GM23338 (cell line): ENCODE measurements at regions not wholly inside any gene's neighbourhood (a gene's known extent, or its start where the extent isn't known, plus 50 kb on each side); places are given as distances from the start of the nearest gene placed in this dataset.

Experiments
- ATAC-seq: fragments of 200-7000 bp; cut with Tn5 transposase; 3 replicates; pipeline ENCODE4 v1.9.1; 2020
- DNase-seq: peaks from one replicate; pipeline ENCODE4 v3.0.0-alpha.2; 2015; ENCODE audit warnings: low spot score
- H2AFZ ChIP-seq: fragments of 200-600 bp; sonication (generic); 2 replicates; pipeline ENCODE4 v1.8.0; 2016; ENCODE audit warnings: antibody characterized with exemption, mild to moderate bottlenecking, moderate library complexity
- H3F3A ChIP-seq: fragments of 200-600 bp; sonication (generic); replicated peaks from 2 replicates; pipeline ENCODE4 v1.8.0; 2017; ENCODE audit warnings: antibody characterized with exemption, mixed run types, low read depth
- H3K27ac ChIP-seq: fragments of 200-600 bp; sonication (generic); 2 replicates; pipeline ENCODE4 v1.6.1; 2016; ENCODE audit warnings: low read depth
- H3K27me3 ChIP-seq: fragments of 200-600 bp; sonication (generic); 2 replicates; pipeline ENCODE4 v1.8.0; 2016; ENCODE audit warnings: mild to moderate bottlenecking, mixed run types, moderate library complexity; ENCODE audit not compliant: insufficient read depth
- H3K36me3 ChIP-seq: fragments of 200-600 bp; sonication (generic); 2 replicates; pipeline ENCODE4 v1.8.0; 2016; ENCODE audit warnings: mild to moderate bottlenecking; ENCODE audit not compliant: insufficient read depth
- H3K4me1 ChIP-seq: fragments of 200-600 bp; sonication (generic); 2 replicates; pipeline ENCODE4 v1.8.0; 2016; ENCODE audit warnings: mild to moderate bottlenecking, moderate library complexity; ENCODE audit not compliant: insufficient read depth
- H3K4me2 ChIP-seq: fragments of 200-600 bp; sonication (generic); 2 replicates; pipeline ENCODE4 v1.7.1; 2017; ENCODE audit warnings: mixed run types
- H3K4me3 ChIP-seq: fragments of 200-600 bp; sonication (generic); 2 replicates; pipeline ENCODE4 v1.6.1; 2016; ENCODE audit warnings: mixed run types
- H3K79me2 ChIP-seq: fragments of 200-600 bp; sonication (generic); replicated peaks from 2 replicates; pipeline ENCODE4 v1.8.0; 2017; ENCODE audit warnings: mild to moderate bottlenecking; ENCODE audit not compliant: insufficient read depth
- H3K9me2 ChIP-seq: fragments of 200-600 bp; sonication (generic); 2 replicates; pipeline ENCODE4 v1.8.0; 2017; ENCODE audit not compliant: insufficient read depth
- H4K20me1 ChIP-seq: fragments of 200-600 bp; sonication (generic); replicated peaks from 2 replicates; pipeline ENCODE4 v1.8.0; 2017; ENCODE audit warnings: mild to moderate bottlenecking; ENCODE audit not compliant: insufficient read depth
- H3K27ac Mint-ChIP-seq: 2 replicates; pipeline ENCODE4 v1.8.0; 2020; ENCODE audit warnings: inconsistent platforms, mild to moderate bottlenecking, moderate library complexity, mixed read lengths
- H3K27me3 Mint-ChIP-seq: 3 replicates; pipeline ENCODE4 v1.8.0; 2022; ENCODE audit warnings: low read depth, mild to moderate bottlenecking, moderate library complexity, mixed read lengths, inconsistent platforms; ENCODE audit not compliant: insufficient read depth, poor library complexity
- H3K36me3 Mint-ChIP-seq: 3 replicates; pipeline ENCODE4 v1.8.0; 2021; ENCODE audit warnings: low read depth, mild to moderate bottlenecking, inconsistent platforms, moderate library complexity, mixed read lengths
- H3K4me1 Mint-ChIP-seq: 3 replicates; pipeline ENCODE4 v1.8.0; 2020; ENCODE audit warnings: mild to moderate bottlenecking, inconsistent platforms, mixed read lengths
- H3K4me3 Mint-ChIP-seq: 3 replicates; pipeline ENCODE4 v1.8.0; 2021; ENCODE audit warnings: moderate library complexity, mild to moderate bottlenecking, inconsistent platforms, mixed read lengths
- H3K9me3 Mint-ChIP-seq: 3 replicates; pipeline ENCODE4 v1.8.0; 2020; ENCODE audit warnings: moderate library complexity, mild to moderate bottlenecking, inconsistent platforms, mixed read lengths
- CREB1 ChIP-seq: fragments of 250-450 bp; sonication (Bioruptor Pico); IDR thresholded peaks from 2 replicates; pipeline ENCODE4 v1.5.0; 2020; ENCODE audit warnings: low read depth, mild to moderate bottlenecking, moderate library complexity
- EZH2 ChIP-seq: fragments of 200-600 bp; sonication (generic); IDR thresholded peaks from one replicate; pipeline ENCODE4 v1.8.0; 2017; ENCODE audit warnings: antibody characterized with exemption, mild to moderate bottlenecking, low read depth; ENCODE audit not compliant: unreplicated experiment
- EZH2phosphoT487 ChIP-seq: fragments of 200-600 bp; sonication (generic); IDR thresholded peaks from one replicate; pipeline ENCODE4 v1.8.1; 2018; ENCODE audit warnings: antibody characterized with exemption; ENCODE audit not compliant: unreplicated experiment
- JUNB ChIP-seq: IDR thresholded peaks from one replicate; pipeline ENCODE4 v1.6.1; 2016; ENCODE audit warnings: antibody characterized with exemption; ENCODE audit not compliant: unreplicated experiment
- POLR2AphosphoS5 ChIP-seq: IDR thresholded peaks from 2 replicates; pipeline ENCODE4 v1.6.1; 2016; ENCODE audit warnings: antibody characterized with exemption, low read depth
- REST ChIP-seq: IDR thresholded peaks from one replicate; pipeline ENCODE4 v1.6.1; 2018; ENCODE audit warnings: antibody characterized with exemption; ENCODE audit not compliant: unreplicated experiment
- STAT1 ChIP-seq: IDR thresholded peaks from one replicate; pipeline ENCODE4 v1.6.1; 2016; ENCODE audit warnings: antibody characterized with exemption; ENCODE audit not compliant: unreplicated experiment
- ZNF114 ChIP-seq: fragments of 250-450 bp; sonication (Bioruptor Pico); IDR thresholded peaks from 2 replicates; pipeline ENCODE4 v1.5.0; 2020; ENCODE audit warnings: mild to moderate bottlenecking, moderate library complexity
- TF ChIP-seq, protein P1 (sequence below): fragments of 250-450 bp; sonication (Bioruptor Pico); IDR thresholded peaks from 2 replicates; pipeline ENCODE4 v1.5.0; 2020; ENCODE audit warnings: mild to moderate bottlenecking, moderate library complexity
- TF ChIP-seq, protein P2 (sequence below), 2 experiments: fragments of 200-600 bp in 1 of 2; sonication (generic) in 1 of 2; conservative IDR thresholded peaks; 2 replicates each; pipeline versions ENCODE4 v1.5.1 to v1.6.1; 2016 to 2017; ENCODE audit warnings: antibody characterized with exemption in 2 of 2, low read depth in 2 of 2, mild to moderate bottlenecking in 2 of 2, moderate library complexity in 1 of 2

- no peaks in the 10 kb centered on the region for H4K20me1 ChIP-seq
- Mint-ChIP-seq H3K9me3 (no peaks in the 10 kb centered on the region), H3K27ac (no peak overlapping the region), H3K36me3 (no peaks in the 10 kb centered on the region), H3K4me3 (no peak overlapping the region), H3K27me3 (peaks cover 5% of the 10 kb centered on the region), H3K4me1 (no peaks in the 10 kb centered on the region)
- no peaks in the 10 kb centered on the region for H3K79me2 ChIP-seq
- no peaks in the 10 kb centered on the region for H3K4me1 ChIP-seq
- no peak overlapping the region for H2AFZ ChIP-seq
- no peak overlapping the region for H3K27ac ChIP-seq
- ATAC-seq (no peak), DNase-seq (no peak)
- H3K27me3 ChIP-seq, result no peaks in the 10 kb centered on the region
- H3K4me3 ChIP-seq, result no peak overlapping the region
- H3K9me2 ChIP-seq, result no peaks in the 10 kb centered on the region; the same call in 1 of the 2 replicates
- no peaks in the 10 kb centered on the region for H3F3A ChIP-seq
- H3K4me2 ChIP-seq, result no peak overlapping the region
- no peaks in the 10 kb centered on the region for H3K36me3 ChIP-seq
- no peak for TF ChIP-seq STAT1
- no peak for TF ChIP-seq CREB1
- no peak for TF ChIP-seq ZNF114 (CRISPR knock-in tag)
- TF ChIP-seq, protein P1, sequence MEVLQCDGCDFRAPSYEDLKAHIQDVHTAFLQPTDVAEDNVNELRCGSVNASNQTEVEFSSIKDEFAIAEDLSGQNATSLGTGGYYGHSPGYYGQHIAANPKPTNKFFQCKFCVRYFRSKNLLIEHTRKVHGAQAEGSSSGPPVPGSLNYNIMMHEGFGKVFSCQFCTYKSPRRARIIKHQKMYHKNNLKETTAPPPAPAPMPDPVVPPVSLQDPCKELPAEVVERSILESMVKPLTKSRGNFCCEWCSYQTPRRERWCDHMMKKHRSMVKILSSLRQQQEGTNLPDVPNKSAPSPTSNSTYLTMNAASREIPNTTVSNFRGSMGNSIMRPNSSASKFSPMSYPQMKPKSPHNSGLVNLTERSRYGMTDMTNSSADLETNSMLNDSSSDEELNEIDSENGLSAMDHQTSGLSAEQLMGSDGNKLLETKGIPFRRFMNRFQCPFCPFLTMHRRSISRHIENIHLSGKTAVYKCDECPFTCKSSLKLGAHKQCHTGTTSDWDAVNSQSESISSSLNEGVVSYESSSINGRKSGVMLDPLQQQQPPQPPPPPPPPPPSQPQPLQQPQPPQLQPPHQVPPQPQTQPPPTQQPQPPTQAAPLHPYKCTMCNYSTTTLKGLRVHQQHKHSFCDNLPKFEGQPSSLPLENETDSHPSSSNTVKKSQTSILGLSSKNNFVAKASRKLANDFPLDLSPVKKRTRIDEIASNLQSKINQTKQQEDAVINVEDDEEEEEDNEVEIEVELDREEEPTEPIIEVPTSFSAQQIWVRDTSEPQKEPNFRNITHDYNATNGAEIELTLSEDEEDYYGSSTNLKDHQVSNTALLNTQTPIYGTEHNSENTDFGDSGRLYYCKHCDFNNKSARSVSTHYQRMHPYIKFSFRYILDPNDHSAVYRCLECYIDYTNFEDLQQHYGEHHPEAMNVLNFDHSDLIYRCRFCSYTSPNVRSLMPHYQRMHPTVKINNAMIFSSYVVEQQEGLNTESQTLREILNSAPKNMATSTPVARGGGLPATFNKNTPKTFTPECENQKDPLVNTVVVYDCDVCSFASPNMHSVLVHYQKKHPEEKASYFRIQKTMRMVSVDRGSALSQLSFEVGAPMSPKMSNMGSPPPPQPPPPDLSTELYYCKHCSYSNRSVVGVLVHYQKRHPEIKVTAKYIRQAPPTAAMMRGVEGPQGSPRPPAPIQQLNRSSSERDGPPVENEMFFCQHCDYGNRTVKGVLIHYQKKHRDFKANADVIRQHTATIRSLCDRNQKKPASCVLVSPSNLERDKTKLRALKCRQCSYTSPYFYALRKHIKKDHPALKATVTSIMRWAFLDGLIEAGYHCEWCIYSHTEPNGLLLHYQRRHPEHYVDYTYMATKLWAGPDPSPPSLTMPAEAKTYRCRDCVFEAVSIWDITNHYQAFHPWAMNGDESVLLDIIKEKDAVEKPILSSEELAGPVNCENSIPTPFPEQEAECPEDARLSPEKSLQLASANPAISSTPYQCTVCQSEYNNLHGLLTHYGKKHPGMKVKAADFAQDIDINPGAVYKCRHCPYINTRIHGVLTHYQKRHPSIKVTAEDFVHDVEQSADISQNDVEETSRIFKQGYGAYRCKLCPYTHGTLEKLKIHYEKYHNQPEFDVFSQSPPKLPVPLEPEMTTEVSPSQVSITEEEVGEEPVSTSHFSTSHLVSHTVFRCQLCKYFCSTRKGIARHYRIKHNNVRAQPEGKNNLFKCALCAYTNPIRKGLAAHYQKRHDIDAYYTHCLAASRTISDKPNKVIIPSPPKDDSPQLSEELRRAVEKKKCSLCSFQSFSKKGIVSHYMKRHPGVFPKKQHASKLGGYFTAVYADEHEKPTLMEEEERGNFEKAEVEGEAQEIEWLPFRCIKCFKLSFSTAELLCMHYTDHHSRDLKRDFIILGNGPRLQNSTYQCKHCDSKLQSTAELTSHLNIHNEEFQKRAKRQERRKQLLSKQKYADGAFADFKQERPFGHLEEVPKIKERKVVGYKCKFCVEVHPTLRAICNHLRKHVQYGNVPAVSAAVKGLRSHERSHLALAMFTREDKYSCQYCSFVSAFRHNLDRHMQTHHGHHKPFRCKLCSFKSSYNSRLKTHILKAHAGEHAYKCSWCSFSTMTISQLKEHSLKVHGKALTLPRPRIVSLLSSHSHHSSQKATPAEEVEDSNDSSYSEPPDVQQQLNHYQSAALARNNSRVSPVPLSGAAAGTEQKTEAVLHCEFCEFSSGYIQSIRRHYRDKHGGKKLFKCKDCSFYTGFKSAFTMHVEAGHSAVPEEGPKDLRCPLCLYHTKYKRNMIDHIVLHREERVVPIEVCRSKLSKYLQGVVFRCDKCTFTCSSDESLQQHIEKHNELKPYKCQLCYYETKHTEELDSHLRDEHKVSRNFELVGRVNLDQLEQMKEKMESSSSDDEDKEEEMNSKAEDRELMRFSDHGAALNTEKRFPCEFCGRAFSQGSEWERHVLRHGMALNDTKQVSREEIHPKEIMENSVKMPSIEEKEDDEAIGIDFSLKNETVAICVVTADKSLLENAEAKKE, result no peak
- no peak for TF ChIP-seq REST
- no peak for TF ChIP-seq EZH2phosphoT487
- TF ChIP-seq, protein P2, sequence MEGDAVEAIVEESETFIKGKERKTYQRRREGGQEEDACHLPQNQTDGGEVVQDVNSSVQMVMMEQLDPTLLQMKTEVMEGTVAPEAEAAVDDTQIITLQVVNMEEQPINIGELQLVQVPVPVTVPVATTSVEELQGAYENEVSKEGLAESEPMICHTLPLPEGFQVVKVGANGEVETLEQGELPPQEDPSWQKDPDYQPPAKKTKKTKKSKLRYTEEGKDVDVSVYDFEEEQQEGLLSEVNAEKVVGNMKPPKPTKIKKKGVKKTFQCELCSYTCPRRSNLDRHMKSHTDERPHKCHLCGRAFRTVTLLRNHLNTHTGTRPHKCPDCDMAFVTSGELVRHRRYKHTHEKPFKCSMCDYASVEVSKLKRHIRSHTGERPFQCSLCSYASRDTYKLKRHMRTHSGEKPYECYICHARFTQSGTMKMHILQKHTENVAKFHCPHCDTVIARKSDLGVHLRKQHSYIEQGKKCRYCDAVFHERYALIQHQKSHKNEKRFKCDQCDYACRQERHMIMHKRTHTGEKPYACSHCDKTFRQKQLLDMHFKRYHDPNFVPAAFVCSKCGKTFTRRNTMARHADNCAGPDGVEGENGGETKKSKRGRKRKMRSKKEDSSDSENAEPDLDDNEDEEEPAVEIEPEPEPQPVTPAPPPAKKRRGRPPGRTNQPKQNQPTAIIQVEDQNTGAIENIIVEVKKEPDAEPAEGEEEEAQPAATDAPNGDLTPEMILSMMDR (conservative IDR thresholded peaks at IDR 0.05; ENCODE audit: low read depth in 2 of 2), result no peak
- no peak for TF ChIP-seq JUNB
- no peak for TF ChIP-seq EZH2
- TF ChIP-seq POLR2AphosphoS5, result no peak
Observed at GRCh38 chr2:192469612-192470011, 274.9 kb upstream of the TMEFF2 start.
